ENCODE measurements at regions not wholly inside any gene's neighbourhood (a gene's known extent, or its start where the extent isn't known, plus 50 kb on each side); places are given as distances from the start of the nearest gene placed in this dataset.
"Not testable (repeated sequence)": the region's sequence is repeated elsewhere in the genome, so short reads cannot be mapped to it uniquely, and the experiment has no call there.

GRCh38 chr7:142523821-142524460 lies 225.3 kb upstream of the PRSS1 start:
- no peak for DNase-seq (ENCODE audit: low read depth in 1 of 2, low spot score in 1 of 2)
- no peak for TF ChIP-seq JUND (IDR thresholded peaks at IDR 0.05; ENCODE audit: low read depth)
- in situ Hi-C loops (cut with HindIII; ENCODE audit: low pct_unique_long_range_greater_than_20kb, low sequenced_read_pairs): no loop called here

GRCh38 chr7:142522735-142523134 lies 226.5 kb upstream of the PRSS1 start:
- DNase-seq (ENCODE audit: low read depth in 1 of 2, low spot score in 1 of 2): no peak
- no peak for TF ChIP-seq JUND (IDR thresholded peaks at IDR 0.05; ENCODE audit: low read depth)
- in situ Hi-C loops (cut with HindIII; ENCODE audit: low pct_unique_long_range_greater_than_20kb, low sequenced_read_pairs): no loop called here

GRCh38 chr7:142520885-142521284 lies 228.4 kb upstream of the PRSS1 start:
- in situ Hi-C loops (cut with HindIII; ENCODE audit: low pct_unique_long_range_greater_than_20kb, low sequenced_read_pairs): not testable (repeated sequence)
- peak in 1 of 2 experiments; percentile 24 for DNase-seq (ENCODE audit: low read depth in 1 of 2, low spot score in 1 of 2)

- in situ Hi-C loops (cut with HindIII; ENCODE audit: low pct_unique_long_range_greater_than_20kb, low sequenced_read_pairs); DNase-seq (ENCODE audit: low read depth in 1 of 2, low spot score in 1 of 2): not testable (repeated sequence)
Measured at GRCh38 chr7:142520455-142520854, 228.8 kb upstream of the PRSS1 start.

GRCh38 chr7:142519079-142520078 lies 229.9 kb upstream of the PRSS1 start:
- in situ Hi-C loops (cut with HindIII; ENCODE audit: low pct_unique_long_range_greater_than_20kb, low sequenced_read_pairs): no loop called here
- DNase-seq (ENCODE audit: low read depth in 1 of 2, low spot score in 1 of 2): no peak
- no peak for TF ChIP-seq JUND (IDR thresholded peaks at IDR 0.05; ENCODE audit: low read depth)

- in situ Hi-C loops (cut with HindIII; ENCODE audit: low pct_unique_long_range_greater_than_20kb, low sequenced_read_pairs): no loop called here
- TF ChIP-seq JUND (IDR thresholded peaks at IDR 0.05; ENCODE audit: low read depth): no peak
Measured at GRCh38 chr7:142516038-142516501, 233.2 kb upstream of the PRSS1 start.

GRCh38 chr7:142514716-142515115 lies 234.6 kb upstream of the PRSS1 start:
- in situ Hi-C loops (cut with HindIII; ENCODE audit: low pct_unique_long_range_greater_than_20kb, low sequenced_read_pairs); DNase-seq (ENCODE audit: low read depth in 1 of 2, low spot score in 1 of 2): not testable (repeated sequence)

More at GRCh38 chr7:142516038-142516501, 233.2 kb upstream of the PRSS1 start:
- peak; percentile 3 to 68 for DNase-seq (ENCODE audit: low read depth in 1 of 2, low spot score in 1 of 2)

GRCh38 chr7:142513178-142513955 lies 235.9 kb upstream of the PRSS1 start:
- DNase-seq (ENCODE audit: low read depth in 1 of 2, low spot score in 1 of 2): no peak
- in situ Hi-C loops (cut with HindIII; ENCODE audit: low pct_unique_long_range_greater_than_20kb, low sequenced_read_pairs): no loop called here
- no peak for TF ChIP-seq JUND (IDR thresholded peaks at IDR 0.05; ENCODE audit: low read depth)

- in situ Hi-C loops (cut with HindIII; ENCODE audit: low pct_unique_long_range_greater_than_20kb, low sequenced_read_pairs): no loop called here
- DNase-seq (ENCODE audit: low read depth in 1 of 2, low spot score in 1 of 2): no peak
- no peak for TF ChIP-seq JUND (IDR thresholded peaks at IDR 0.05; ENCODE audit: low read depth)
Measured at GRCh38 chr7:142511801-142512200, 237.5 kb upstream of the PRSS1 start.

- in situ Hi-C loops (cut with HindIII; ENCODE audit: low pct_unique_long_range_greater_than_20kb, low sequenced_read_pairs): no loop called here
- no peak for DNase-seq (ENCODE audit: low read depth in 1 of 2, low spot score in 1 of 2)
- no peak for TF ChIP-seq JUND (IDR thresholded peaks at IDR 0.05; ENCODE audit: low read depth)
Measured at GRCh38 chr7:142511374-142511773, 237.9 kb upstream of the PRSS1 start.

- in situ Hi-C loops (cut with HindIII; ENCODE audit: low pct_unique_long_range_greater_than_20kb, low sequenced_read_pairs): not testable (repeated sequence)
Measured at GRCh38 chr7:142509235-142509634, 240.0 kb upstream of the PRSS1 start.

GRCh38 chr7:142508251-142508650 lies 241.0 kb upstream of the PRSS1 start:
- no peak for DNase-seq (ENCODE audit: low read depth in 1 of 2, low spot score in 1 of 2)
- in situ Hi-C loops (cut with HindIII; ENCODE audit: low pct_unique_long_range_greater_than_20kb, low sequenced_read_pairs): no loop called here
- no peak for TF ChIP-seq JUND (IDR thresholded peaks at IDR 0.05; ENCODE audit: low read depth)

More at GRCh38 chr7:142509235-142509634, 240.0 kb upstream of the PRSS1 start:
- not testable (repeated sequence) for DNase-seq (ENCODE audit: low read depth in 1 of 2, low spot score in 1 of 2)

Measured in T47D (cell line).